Activated T-cell treated with anti-CD3 and anti-CD28 coated beads for 1 hour (primary cell): ENCODE measurements at regions not wholly inside any gene's neighbourhood (a gene's known extent, or its start where the extent isn't known, plus 50 kb on each side); places are given as distances from the start of the nearest gene placed in this dataset.

Experiments used
- DNase-seq: peaks from one replicate; pipeline ENCODE4 v3.0.0-alpha.2; 2020; ENCODE audit warnings: low read depth

- DNase-seq, result no peak
Measured at GRCh38 chr20:40320517-40321011, 368.5 kb downstream of the MAFB start.

- no peak for DNase-seq
Measured at GRCh38 chr20:40319741-40320516, 369.1 kb downstream of the MAFB start.

- no peak for DNase-seq
Measured at GRCh38 chr20:40319056-40319455, 370.0 kb downstream of the MAFB start.

GRCh38 chr20:40317156-40317790 is 371.8 kb downstream of the MAFB start:
- no peak for DNase-seq

GRCh38 chr20:40314278-40314677 is 374.8 kb downstream of the MAFB start:
- DNase-seq, result no peak

- DNase-seq, result no peak
Measured at GRCh38 chr20:40313730-40314129, 375.3 kb downstream of the MAFB start.

- DNase-seq, result no peak
Measured at GRCh38 chr20:40309731-40310130, 379.3 kb downstream of the MAFB start.

- DNase-seq, result no peak
Measured at GRCh38 chr20:40307997-40308396, 381.0 kb downstream of the MAFB start.

- DNase-seq, result no peak
Measured at GRCh38 chr20:40307268-40307667, 381.8 kb downstream of the MAFB start.

- DNase-seq, result no peak
Measured at GRCh38 chr20:40305303-40305702, 383.7 kb downstream of the MAFB start.

GRCh38 chr20:40304119-40304613 is 384.9 kb downstream of the MAFB start:
- no peak for DNase-seq

- DNase-seq, result no peak
Measured at GRCh38 chr20:40294747-40295146, 394.3 kb downstream of the MAFB start.

GRCh38 chr20:40294175-40294574 is 394.9 kb downstream of the MAFB start:
- DNase-seq, result no peak

- no peak for DNase-seq
Measured at GRCh38 chr20:40293740-40294139, 395.3 kb downstream of the MAFB start.

GRCh38 chr20:40291493-40292135 is 397.4 kb downstream of the MAFB start:
- no peak for DNase-seq

GRCh38 chr20:40287683-40288082 is 401.4 kb downstream of the MAFB start:
- no peak for DNase-seq

GRCh38 chr20:40286975-40287531 is 402.0 kb downstream of the MAFB start:
- DNase-seq, result no peak

GRCh38 chr20:40284611-40285010 is 404.4 kb downstream of the MAFB start:
- DNase-seq, result no peak

- DNase-seq, result no peak
Measured at GRCh38 chr20:40283689-40284088, 405.3 kb downstream of the MAFB start.

- no peak for DNase-seq
Measured at GRCh38 chr20:40282941-40283340, 406.1 kb downstream of the MAFB start.

- DNase-seq, result no peak
Measured at GRCh38 chr20:40282541-40282940, 406.5 kb downstream of the MAFB start.

GRCh38 chr20:40280616-40281015 is 408.4 kb downstream of the MAFB start:
- DNase-seq, result no peak

- no peak for DNase-seq
Measured at GRCh38 chr20:40279390-40279789, 409.6 kb downstream of the MAFB start.
